Panc1 (cell line): ENCODE measurements at regions not wholly inside any gene's neighbourhood (a gene's known extent, or its start where the extent isn't known, plus 50 kb on each side); places are given as distances from the start of the nearest gene placed in this dataset.

Experiments
- POLR2AphosphoS5 ChIP-seq: IDR thresholded peaks from 2 replicates; pipeline ENCODE4 v1.6.1; 2012; ENCODE audit warnings: mild to moderate bottlenecking, low read depth, low read length, moderate library complexity
- TCF7L2 ChIP-seq: IDR thresholded peaks from 2 replicates; pipeline ENCODE4 v1.6.1; 2011; ENCODE audit warnings: mild to moderate bottlenecking, low read depth, low read length, inconsistent platforms
- TF ChIP-seq, protein P1 (sequence below): fragments of 450-650 bp; IDR thresholded peaks from 2 replicates; pipeline ENCODE4 v1.5.1; 2017; ENCODE audit warnings: mild to moderate bottlenecking
- TF ChIP-seq, protein P2 (sequence below), 2 experiments: IDR thresholded peaks; 2 replicates each; pipeline ENCODE4 v1.6.1; 2011 to 2012; ENCODE audit warnings: low read depth in 2 of 2, control low read depth in 1 of 2, low read length in 1 of 2, mild to moderate bottlenecking in 1 of 2, moderate library complexity in 1 of 2; ENCODE audit not compliant: insufficient read depth in 1 of 2

GRCh38 chr9:524008-524407 is 309.3 kb downstream of the DOCK8 start:
- TF ChIP-seq, protein P1, sequence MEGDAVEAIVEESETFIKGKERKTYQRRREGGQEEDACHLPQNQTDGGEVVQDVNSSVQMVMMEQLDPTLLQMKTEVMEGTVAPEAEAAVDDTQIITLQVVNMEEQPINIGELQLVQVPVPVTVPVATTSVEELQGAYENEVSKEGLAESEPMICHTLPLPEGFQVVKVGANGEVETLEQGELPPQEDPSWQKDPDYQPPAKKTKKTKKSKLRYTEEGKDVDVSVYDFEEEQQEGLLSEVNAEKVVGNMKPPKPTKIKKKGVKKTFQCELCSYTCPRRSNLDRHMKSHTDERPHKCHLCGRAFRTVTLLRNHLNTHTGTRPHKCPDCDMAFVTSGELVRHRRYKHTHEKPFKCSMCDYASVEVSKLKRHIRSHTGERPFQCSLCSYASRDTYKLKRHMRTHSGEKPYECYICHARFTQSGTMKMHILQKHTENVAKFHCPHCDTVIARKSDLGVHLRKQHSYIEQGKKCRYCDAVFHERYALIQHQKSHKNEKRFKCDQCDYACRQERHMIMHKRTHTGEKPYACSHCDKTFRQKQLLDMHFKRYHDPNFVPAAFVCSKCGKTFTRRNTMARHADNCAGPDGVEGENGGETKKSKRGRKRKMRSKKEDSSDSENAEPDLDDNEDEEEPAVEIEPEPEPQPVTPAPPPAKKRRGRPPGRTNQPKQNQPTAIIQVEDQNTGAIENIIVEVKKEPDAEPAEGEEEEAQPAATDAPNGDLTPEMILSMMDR, result no peak
- TF ChIP-seq POLR2AphosphoS5, result no peak
- no peak for TF ChIP-seq TCF7L2
- TF ChIP-seq, protein P2, sequence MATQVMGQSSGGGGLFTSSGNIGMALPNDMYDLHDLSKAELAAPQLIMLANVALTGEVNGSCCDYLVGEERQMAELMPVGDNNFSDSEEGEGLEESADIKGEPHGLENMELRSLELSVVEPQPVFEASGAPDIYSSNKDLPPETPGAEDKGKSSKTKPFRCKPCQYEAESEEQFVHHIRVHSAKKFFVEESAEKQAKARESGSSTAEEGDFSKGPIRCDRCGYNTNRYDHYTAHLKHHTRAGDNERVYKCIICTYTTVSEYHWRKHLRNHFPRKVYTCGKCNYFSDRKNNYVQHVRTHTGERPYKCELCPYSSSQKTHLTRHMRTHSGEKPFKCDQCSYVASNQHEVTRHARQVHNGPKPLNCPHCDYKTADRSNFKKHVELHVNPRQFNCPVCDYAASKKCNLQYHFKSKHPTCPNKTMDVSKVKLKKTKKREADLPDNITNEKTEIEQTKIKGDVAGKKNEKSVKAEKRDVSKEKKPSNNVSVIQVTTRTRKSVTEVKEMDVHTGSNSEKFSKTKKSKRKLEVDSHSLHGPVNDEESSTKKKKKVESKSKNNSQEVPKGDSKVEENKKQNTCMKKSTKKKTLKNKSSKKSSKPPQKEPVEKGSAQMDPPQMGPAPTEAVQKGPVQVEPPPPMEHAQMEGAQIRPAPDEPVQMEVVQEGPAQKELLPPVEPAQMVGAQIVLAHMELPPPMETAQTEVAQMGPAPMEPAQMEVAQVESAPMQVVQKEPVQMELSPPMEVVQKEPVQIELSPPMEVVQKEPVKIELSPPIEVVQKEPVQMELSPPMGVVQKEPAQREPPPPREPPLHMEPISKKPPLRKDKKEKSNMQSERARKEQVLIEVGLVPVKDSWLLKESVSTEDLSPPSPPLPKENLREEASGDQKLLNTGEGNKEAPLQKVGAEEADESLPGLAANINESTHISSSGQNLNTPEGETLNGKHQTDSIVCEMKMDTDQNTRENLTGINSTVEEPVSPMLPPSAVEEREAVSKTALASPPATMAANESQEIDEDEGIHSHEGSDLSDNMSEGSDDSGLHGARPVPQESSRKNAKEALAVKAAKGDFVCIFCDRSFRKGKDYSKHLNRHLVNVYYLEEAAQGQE (IDR thresholded peaks at IDR 0.05; ENCODE audit: insufficient read depth in 1 of 2, low read depth in 2 of 2, low read length in 1 of 2), result no peak
